HG03521 (cell line): ENCODE measurements at regions not wholly inside any gene's neighbourhood (a gene's known extent, or its start where the extent isn't known, plus 50 kb on each side); places are given as distances from the start of the nearest gene placed in this dataset.

ENCODE experiments used
- ATAC-seq: cut with Tn5 transposase; IDR thresholded peaks from one replicate; pipeline ENCODE4 v1.9.1; 2021; ENCODE audit warnings: mild to moderate bottlenecking, moderate library complexity; ENCODE audit not compliant: unreplicated experiment

DNA sequence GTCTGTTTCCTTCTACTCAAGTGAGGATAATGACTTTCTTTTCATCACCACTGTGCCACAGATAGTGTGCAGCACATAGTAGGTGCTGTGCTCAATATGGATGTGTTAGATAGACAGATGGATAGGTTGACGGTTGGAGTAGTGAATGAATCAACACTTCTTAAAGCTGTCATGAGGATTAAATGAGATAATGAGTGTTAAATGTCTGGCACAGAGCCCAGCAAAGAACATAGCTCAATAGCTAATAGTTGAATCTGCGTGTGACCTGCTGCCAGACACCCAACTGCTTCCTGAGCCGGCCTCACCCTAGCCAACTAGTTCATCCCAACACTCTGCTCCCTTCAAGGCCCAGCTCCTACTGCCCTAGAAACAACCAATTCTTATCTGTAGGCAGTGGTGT, 67.7 kb upstream of the PJA1 start:
- no peak for ATAC-seq

DNA sequence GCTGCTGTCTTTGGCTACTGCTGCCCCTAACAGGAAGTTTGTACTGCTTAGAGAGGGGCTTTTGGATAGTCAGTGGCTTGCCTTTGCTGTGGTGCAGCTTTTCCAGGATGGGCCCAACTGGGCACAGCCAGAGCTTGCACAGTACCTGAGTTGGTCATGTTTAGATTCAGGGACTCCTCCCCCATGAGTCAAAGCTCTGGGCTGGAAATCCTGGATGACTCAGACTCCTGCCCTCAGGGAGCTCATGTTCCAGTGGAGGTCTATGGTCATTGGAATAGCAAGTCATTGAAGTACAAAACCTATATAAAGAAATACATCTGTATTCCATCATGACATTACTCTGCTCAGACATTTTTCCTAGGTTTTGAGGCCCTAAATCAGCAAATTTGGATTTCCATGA, 66.7 kb upstream of the PJA1 start:
- ATAC-seq: no peak

DNA sequence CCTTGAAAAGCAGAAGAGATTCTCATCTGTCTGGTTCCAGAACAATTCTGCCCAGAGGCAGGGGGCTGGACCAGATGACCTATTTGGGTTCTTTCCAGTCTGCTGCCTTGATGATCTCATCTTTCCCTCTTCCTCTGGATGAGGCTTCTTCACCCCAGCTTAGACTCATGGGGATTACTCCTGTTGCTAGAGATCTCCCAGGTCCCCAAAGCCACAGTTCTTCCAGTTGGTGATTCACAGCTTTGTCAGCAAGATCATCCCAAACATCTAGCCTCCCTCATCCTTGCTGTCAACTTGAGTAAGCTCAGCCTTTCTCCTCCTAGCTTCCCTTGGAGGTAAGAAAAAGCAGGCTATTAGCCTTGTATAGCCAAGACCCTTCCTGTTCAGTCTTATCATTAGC, 64.2 kb upstream of the PJA1 start:
- ATAC-seq: no peak

DNA sequence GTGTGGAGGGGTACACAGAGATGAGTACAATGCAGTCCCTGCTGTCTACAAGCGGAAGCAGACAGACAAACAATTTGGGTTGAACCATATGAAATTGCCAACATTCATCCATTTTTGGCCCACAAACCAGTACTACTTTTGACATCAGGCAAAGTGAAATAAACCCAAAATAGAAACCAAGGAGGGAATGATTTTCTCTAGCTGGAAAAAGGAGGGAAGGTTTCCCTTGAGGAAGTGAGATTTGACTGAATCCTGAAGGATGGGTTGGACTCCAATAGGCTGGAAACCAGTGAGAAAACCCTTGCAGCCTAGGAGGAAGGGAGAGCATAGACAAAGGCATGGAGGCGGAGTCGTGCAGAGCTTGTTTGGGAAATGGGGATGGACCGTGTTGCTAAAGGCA, 63.5 kb upstream of the PJA1 start:
- ATAC-seq: no peak

DNA sequence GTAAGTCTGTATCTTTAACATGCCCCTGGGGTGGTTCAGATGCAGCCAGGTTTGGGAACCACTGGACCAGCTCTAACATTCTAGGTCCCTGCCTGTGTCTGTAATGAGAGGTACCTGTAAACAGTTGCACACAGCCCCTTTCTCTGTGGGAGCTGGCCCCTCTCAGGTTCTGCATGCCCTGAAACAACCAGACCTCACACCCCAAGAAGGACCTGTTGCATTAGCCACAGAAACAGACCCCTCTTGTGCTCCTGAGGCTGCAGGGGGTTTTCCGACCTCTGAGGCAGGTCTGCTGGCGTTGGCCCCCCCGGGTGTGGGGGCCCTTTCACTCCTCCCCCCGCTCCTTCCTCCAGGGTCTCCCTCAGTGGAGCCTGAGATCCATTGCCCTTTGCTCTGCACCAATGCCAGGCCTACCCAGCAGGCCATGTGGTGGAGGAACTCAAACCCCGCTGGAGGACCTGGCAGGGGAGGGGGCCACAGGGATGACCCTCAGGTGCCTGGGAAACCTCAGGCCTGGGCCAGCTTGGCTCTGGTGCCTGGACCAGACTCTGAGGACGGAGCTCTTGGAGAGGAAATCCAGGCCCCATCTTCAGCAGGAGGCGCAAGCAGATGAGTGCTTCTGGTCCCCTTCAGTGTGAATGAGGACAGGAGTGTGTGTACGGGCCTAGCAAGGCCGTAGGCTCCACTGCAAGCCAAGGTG, 61.4 kb upstream of the PJA1 start:
- ATAC-seq: no peak

DNA sequence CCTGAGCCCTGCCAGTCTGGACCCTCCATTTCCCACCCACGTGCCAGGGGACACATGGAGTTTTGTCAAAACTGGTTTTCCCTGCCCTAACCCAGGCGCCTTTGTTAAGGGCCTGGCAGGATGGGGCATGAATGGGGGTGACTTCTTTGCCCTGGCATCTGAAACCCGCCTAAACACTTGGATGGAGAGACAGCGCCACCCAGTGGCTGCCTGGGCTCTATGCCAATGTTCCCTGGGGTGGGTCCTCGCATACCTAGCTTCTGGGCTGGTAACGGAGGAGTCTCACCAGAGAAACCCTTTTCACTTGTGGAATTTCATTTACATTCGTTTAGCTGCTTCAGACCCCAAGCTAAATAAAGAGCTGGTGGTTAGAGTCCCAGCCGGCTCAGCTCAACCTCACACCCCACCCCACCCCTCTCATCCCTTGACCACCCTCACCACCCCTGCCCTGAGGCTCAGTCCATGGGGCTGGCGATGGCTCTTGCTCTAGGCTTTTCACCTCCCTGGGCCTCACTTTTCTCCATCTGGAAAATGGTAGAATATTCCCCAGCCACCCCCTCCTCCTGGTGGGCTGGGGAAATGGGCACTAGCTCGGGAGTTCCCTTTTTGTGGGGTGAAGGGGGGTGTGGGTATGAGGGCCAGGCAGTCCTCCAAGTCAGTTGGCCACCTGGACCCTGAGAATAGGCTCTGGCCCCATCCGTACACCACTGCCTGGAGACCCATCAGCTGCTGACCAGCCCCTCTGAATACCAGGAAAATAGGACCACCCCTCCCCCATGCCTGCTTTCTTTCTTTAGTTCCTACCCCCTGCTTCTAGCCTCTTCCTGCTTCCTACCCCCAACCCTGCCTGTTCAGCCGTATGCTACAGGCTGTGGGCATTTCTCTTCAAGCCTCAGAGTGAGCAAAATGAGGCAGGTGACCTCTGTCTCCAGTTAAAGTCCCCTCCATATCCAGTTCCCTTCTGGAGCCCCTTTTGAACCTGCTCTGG, 57.1 kb upstream of the PJA1 start:
- ATAC-seq: no peak

DNA sequence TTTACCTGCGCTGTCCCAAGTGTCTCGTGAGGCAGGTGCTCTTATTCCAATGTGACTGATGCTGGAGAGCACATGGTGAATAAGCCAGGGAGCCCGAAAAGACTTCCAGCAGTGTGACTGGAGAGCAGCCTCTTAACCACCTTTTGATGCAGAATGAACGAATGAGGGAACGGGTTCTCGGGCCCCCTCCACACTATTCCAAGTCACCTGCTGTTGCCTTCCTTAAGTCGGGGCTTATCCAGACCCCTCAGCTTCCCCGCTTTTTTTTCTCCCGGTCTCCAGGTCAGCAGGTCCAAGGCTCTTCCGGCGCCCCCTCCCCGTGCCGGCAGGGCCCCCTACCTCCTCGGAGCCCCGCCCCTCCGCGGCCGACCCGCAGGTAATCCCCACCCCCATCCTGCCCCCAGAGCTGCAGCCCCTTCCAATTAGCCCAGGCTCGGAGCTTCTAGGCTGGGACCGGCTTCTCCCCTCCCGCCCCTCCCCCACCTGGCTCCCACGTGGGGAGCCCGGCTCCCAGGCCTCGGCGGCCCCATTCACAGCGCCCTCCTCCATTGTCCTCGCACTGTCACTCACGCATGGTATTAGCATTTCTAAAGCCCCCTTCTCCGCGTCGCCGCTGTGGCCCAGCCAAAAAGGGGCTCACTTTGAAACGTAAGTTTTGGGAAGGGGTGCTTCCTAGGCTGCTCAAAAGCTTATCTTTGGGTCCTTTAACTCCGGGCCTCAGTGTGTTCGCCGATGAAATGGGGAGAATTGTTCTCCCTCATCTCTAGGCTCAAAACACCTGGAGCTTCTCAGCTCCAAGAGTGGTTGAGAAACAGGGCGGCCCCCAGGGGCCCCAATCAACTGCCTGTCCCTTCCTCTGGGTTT, 56.2 kb upstream of the PJA1 start:
- ATAC-seq: no peak

DNA sequence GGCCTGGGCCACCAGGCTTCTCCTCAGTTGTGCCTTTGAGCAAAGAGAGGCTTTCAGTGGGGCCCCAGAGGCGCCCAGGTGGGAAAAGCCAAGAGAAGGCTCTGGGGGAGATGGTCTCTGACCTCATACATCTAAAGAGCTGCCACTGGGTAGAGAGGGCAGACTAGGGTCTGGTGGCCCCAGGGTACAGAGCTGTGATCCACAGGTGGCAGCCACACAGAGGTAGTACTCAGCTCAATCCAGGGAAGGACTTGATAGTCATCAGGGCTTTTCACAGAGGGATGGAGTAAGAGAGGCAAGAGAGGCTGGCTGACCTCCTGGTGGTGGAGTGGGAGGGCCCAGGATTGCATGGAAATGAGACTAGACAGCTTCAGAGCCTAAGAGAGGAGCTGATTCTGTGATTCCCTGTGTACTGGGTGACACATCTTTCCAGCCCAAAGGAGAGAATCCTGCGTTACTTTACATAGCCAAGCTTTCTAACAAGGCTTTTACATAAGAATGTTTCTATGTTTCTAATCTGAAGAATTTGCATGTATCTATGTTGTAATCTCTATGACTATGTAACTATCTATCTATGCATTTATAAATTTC, 53.2 kb upstream of the PJA1 start:
- ATAC-seq: no peak

DNA sequence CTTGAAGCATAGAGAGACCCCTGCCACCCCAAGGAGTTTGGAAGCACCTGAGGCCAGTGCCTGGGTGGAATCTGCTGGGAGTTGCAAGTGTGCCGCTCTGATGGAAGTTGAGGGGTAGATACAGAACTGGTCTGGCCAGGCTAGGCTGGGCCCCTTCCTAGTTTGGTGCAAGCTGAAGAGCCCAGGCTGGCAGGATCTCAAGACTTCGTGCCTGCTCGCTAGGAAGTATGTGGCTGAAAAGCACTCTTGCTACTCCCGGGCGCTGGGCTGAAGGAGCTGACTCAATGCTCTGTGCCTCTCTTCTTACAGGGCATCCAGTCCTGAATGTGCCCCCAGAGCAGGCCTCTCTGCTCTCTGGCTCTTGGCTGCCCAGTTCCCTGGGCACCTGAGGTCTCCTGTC, 51.7 kb upstream of the PJA1 start:
- ATAC-seq: no peak

DNA sequence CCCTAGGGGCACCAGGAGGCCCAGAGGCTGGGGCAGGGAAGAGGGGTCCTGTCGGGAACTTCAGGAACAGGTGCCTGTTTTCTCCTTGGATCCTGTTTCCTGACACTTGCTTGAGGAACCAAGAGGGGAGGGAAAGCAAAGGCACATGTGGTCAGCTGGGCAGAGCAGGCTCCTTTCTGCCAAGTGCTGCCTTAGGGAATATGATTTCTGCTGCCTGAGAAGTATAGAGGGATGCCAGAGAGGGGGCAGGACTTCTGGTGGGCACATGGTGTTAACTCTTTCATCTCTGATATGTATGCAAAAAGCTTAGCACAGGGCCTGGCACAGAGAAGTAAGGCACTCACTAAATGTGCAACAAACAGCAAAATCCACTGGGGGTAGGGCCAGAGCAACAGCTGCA, 51.2 kb upstream of the PJA1 start:
- no peak for ATAC-seq

DNA sequence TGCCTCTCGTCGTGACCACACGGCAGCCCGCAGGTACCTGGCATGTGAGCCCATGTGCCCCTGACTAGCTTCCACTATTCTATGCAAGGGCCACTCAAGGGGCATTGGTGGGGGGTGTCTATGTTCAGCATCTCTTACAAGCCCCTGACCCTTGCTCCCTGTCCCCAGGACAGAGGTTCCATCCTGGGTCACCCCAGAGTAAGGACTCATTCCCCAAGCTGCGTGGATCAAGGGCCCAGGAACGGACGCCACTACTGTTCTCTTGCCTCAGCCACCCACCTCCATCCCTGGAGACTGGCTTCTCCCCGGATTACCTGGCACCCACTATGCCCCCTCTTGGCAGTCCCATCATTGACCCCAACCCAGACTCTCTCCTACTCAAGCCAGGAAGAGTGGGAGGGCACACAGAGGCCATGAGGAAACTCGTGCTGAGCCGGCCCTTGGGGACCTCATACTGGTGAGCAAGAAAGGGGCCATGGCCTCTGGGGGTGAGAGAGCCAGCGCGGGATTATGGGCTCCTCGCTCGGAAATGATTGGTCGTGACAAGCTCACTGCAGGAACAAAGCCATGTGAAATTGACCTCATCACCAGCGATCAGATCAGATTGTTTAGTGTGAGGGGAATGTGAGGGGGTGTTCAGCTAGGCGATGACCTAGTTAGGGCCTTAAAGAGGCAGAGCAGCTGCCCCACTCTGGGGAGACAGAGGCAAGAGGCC, 50.1 kb upstream of the PJA1 start:
- no peak for ATAC-seq
